K562 (cell line): ENCODE measurements at regions not wholly inside any gene's neighbourhood (a gene's known extent, or its start where the extent isn't known, plus 50 kb on each side); places are given as distances from the start of the nearest gene placed in this dataset.
A peak's percentile ranks its signal among the peaks of the same experiment; 100 is the strongest.

Source experiments
- ATF1 ChIP-seq, 2 experiments: fragments of 450-650 bp in 1 of 2; IDR thresholded peaks; 2 replicates each; pipeline ENCODE4 v1.6.1; 2016; ENCODE audit warnings: missing compliant biosample characterization in 1 of 2, missing genetic modification characterization in 1 of 2
- NR4A1 ChIP-seq, 2 experiments: fragments of 250-450 bp in 1 of 2; fragments of 450-650 bp in 1 of 2; sonication (Bioruptor Pico) in 1 of 2; IDR thresholded peaks; 2 replicates each; pipeline versions ENCODE4 v1.4.0 to v1.6.1; 2016 to 2020; ENCODE audit warnings: mild to moderate bottlenecking in 2 of 2, missing compliant biosample characterization in 1 of 2, missing genetic modification characterization in 1 of 2, moderate library complexity in 1 of 2
- SMAD4 ChIP-seq: fragments of 250-450 bp; sonication (Bioruptor Pico); conservative IDR thresholded peaks from 2 replicates; pipeline ENCODE4 v1.8.0; 2021; ENCODE audit warnings: inconsistent platforms, mild to moderate bottlenecking, moderate library complexity
- ZNF766 ChIP-seq: fragments of 200-800 bp; sonication (Bioruptor generic); conservative IDR thresholded peaks from 2 replicates; pipeline ENCODE4 v1.6.1; 2016; ENCODE audit warnings: missing genetic modification characterization, missing compliant biosample characterization
- TF ChIP-seq, protein P1 (sequence below): fragments of 450-650 bp; IDR thresholded peaks from 2 replicates; pipeline ENCODE4 v1.6.1; 2016; ENCODE audit warnings: mild to moderate bottlenecking, moderate library complexity
- TF ChIP-seq, protein P2 (sequence below): fragments of 200-800 bp; sonication (Bioruptor generic); IDR thresholded peaks from 2 replicates; pipeline ENCODE4 v1.6.1; 2017; ENCODE audit warnings: missing genetic modification characterization, missing compliant biosample characterization
- TF ChIP-seq, protein P3 (sequence below): sonication (generic); formaldehyde crosslinking; IDR thresholded peaks from 2 replicates; pipeline ENCODE4 v1.4.0; 2020; ENCODE audit warnings: mild to moderate bottlenecking, missing genetic modification reagents

DNA sequence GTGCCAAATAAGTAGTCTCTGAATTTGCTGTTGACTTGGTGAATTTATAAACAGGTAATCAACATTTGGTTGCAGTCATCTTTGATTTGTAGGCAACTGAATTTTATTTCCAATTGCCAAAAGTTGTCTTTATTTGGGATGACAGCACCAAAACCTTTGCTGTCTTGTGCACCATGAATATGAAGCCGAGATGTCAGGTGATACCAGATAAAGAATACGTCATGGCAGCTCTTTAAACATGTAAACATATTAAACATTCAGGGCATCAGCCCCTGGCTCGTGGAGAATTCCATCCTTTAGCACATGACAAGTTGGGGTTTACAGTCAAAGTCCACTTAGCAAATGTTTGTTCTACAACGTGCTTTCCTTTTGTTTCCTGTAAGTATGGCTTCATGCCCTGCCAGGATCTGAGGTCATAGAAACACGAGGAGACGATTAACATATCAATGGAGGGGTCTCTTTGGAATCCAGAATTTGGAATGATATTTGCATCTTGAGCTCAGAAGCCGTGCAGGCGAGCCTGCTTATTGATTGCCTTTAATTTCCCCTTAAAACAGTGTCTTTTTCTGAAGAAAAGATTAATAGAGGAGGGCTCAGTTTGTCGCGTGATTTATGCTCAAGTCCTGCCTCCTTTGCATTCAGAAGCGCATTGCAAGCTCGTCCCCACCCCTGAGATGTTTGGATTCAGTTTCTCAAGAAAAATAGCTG lies 170.2 kb upstream of the ZNF217 start (continued):
- TF ChIP-seq, protein P1, sequence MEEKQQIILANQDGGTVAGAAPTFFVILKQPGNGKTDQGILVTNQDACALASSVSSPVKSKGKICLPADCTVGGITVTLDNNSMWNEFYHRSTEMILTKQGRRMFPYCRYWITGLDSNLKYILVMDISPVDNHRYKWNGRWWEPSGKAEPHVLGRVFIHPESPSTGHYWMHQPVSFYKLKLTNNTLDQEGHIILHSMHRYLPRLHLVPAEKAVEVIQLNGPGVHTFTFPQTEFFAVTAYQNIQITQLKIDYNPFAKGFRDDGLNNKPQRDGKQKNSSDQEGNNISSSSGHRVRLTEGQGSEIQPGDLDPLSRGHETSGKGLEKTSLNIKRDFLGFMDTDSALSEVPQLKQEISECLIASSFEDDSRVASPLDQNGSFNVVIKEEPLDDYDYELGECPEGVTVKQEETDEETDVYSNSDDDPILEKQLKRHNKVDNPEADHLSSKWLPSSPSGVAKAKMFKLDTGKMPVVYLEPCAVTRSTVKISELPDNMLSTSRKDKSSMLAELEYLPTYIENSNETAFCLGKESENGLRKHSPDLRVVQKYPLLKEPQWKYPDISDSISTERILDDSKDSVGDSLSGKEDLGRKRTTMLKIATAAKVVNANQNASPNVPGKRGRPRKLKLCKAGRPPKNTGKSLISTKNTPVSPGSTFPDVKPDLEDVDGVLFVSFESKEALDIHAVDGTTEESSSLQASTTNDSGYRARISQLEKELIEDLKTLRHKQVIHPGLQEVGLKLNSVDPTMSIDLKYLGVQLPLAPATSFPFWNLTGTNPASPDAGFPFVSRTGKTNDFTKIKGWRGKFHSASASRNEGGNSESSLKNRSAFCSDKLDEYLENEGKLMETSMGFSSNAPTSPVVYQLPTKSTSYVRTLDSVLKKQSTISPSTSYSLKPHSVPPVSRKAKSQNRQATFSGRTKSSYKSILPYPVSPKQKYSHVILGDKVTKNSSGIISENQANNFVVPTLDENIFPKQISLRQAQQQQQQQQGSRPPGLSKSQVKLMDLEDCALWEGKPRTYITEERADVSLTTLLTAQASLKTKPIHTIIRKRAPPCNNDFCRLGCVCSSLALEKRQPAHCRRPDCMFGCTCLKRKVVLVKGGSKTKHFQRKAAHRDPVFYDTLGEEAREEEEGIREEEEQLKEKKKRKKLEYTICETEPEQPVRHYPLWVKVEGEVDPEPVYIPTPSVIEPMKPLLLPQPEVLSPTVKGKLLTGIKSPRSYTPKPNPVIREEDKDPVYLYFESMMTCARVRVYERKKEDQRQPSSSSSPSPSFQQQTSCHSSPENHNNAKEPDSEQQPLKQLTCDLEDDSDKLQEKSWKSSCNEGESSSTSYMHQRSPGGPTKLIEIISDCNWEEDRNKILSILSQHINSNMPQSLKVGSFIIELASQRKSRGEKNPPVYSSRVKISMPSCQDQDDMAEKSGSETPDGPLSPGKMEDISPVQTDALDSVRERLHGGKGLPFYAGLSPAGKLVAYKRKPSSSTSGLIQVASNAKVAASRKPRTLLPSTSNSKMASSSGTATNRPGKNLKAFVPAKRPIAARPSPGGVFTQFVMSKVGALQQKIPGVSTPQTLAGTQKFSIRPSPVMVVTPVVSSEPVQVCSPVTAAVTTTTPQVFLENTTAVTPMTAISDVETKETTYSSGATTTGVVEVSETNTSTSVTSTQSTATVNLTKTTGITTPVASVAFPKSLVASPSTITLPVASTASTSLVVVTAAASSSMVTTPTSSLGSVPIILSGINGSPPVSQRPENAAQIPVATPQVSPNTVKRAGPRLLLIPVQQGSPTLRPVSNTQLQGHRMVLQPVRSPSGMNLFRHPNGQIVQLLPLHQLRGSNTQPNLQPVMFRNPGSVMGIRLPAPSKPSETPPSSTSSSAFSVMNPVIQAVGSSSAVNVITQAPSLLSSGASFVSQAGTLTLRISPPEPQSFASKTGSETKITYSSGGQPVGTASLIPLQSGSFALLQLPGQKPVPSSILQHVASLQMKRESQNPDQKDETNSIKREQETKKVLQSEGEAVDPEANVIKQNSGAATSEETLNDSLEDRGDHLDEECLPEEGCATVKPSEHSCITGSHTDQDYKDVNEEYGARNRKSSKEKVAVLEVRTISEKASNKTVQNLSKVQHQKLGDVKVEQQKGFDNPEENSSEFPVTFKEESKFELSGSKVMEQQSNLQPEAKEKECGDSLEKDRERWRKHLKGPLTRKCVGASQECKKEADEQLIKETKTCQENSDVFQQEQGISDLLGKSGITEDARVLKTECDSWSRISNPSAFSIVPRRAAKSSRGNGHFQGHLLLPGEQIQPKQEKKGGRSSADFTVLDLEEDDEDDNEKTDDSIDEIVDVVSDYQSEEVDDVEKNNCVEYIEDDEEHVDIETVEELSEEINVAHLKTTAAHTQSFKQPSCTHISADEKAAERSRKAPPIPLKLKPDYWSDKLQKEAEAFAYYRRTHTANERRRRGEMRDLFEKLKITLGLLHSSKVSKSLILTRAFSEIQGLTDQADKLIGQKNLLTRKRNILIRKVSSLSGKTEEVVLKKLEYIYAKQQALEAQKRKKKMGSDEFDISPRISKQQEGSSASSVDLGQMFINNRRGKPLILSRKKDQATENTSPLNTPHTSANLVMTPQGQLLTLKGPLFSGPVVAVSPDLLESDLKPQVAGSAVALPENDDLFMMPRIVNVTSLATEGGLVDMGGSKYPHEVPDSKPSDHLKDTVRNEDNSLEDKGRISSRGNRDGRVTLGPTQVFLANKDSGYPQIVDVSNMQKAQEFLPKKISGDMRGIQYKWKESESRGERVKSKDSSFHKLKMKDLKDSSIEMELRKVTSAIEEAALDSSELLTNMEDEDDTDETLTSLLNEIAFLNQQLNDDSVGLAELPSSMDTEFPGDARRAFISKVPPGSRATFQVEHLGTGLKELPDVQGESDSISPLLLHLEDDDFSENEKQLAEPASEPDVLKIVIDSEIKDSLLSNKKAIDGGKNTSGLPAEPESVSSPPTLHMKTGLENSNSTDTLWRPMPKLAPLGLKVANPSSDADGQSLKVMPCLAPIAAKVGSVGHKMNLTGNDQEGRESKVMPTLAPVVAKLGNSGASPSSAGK, result peak; percentile 92
- TF ChIP-seq, protein P2, sequence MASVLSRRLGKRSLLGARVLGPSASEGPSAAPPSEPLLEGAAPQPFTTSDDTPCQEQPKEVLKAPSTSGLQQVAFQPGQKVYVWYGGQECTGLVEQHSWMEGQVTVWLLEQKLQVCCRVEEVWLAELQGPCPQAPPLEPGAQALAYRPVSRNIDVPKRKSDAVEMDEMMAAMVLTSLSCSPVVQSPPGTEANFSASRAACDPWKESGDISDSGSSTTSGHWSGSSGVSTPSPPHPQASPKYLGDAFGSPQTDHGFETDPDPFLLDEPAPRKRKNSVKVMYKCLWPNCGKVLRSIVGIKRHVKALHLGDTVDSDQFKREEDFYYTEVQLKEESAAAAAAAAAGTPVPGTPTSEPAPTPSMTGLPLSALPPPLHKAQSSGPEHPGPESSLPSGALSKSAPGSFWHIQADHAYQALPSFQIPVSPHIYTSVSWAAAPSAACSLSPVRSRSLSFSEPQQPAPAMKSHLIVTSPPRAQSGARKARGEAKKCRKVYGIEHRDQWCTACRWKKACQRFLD (CRISPR knock-in tag), result 0 out of 2 replicates have a peak, but pooled peaks have one; percentile 17
- 0 out of 2 replicates have a peak, but pooled peaks have one; percentile 38 for TF ChIP-seq ZNF766 (CRISPR knock-in tag)
- TF ChIP-seq NR4A1 (CRISPR knock-in tag; IDR thresholded peaks at IDR 0.05), result no peak
- peak; percentile 58; the same call in 1 of the 2 replicates for TF ChIP-seq NR4A1 (tag; IDR thresholded peaks at IDR 0.05)
- TF ChIP-seq SMAD4, result 0 out of 2 replicates have a peak, but pooled peaks have one; percentile 46
- no peak for TF ChIP-seq ATF1 (CRISPR knock-in tag; IDR thresholded peaks at IDR 0.05)
- peak; percentile 79 for TF ChIP-seq ATF1 (tag; IDR thresholded peaks at IDR 0.05)
- TF ChIP-seq, protein P3, sequence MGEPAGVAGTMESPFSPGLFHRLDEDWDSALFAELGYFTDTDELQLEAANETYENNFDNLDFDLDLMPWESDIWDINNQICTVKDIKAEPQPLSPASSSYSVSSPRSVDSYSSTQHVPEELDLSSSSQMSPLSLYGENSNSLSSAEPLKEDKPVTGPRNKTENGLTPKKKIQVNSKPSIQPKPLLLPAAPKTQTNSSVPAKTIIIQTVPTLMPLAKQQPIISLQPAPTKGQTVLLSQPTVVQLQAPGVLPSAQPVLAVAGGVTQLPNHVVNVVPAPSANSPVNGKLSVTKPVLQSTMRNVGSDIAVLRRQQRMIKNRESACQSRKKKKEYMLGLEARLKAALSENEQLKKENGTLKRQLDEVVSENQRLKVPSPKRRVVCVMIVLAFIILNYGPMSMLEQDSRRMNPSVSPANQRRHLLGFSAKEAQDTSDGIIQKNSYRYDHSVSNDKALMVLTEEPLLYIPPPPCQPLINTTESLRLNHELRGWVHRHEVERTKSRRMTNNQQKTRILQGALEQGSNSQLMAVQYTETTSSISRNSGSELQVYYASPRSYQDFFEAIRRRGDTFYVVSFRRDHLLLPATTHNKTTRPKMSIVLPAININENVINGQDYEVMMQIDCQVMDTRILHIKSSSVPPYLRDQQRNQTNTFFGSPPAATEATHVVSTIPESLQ (CRISPR knock-in tag), result no peak
